ENCODE measurements at regions not wholly inside any gene's neighbourhood (a gene's known extent, or its start where the extent isn't known, plus 50 kb on each side); places are given as distances from the start of the nearest gene placed in this dataset.

GRCh38 chr4:12488672-12489071, 995.5 kb downstream of the RAB28 start (continued):
- TF ChIP-seq ZBTB33 (IDR thresholded peaks at IDR 0.05; ENCODE audit: borderline replicate concordance, low read depth) = no peak
- TF ChIP-seq MAX (IDR thresholded peaks at IDR 0.05; ENCODE audit: low read depth) = no peak
- no peak for TF ChIP-seq TAF1 (IDR thresholded peaks at IDR 0.05; ENCODE audit: borderline replicate concordance, low read depth, low read length)
- no peak for TF ChIP-seq YY1 (IDR thresholded peaks at IDR 0.05; ENCODE audit: low read depth)
- no peak for TF ChIP-seq FOSL2 (IDR thresholded peaks at IDR 0.05; ENCODE audit: borderline replicate concordance, low read depth)
- TF ChIP-seq IRF3 (IDR thresholded peaks at IDR 0.05; ENCODE audit: low read depth, low read length) = no peak

GRCh38 chr4:12487000-12487399, 997.1 kb downstream of the RAB28 start:
- Histone ChIP-seq H3F3A (replicated peaks; ENCODE audit: insufficient read depth) (no peaks in the 10 kb centered on the region), H4K20me1 (ENCODE audit: insufficient read depth) (no peaks in the 10 kb centered on the region), H3K79me2 (ENCODE audit: insufficient read depth) (no peaks in the 10 kb centered on the region), H3K4me1 (ENCODE audit: control insufficient read depth in 1 of 2, insufficient read depth in 2 of 2, low read depth in 1 of 2, low read length in 1 of 2) (peaks cover 0 to 25% of the 10 kb centered on the region in 2 experiments; a peak in 2 of 4 replicates), H3K9me3 (0 out of 2 replicates have a peak, but pooled peaks cover 7% of the 10 kb centered on the region), H3K9ac (no peak overlapping the region), H3K4me2 (no peak overlapping the region), H2AFZ (ENCODE audit: low read depth) (no peak overlapping the region), H3K36me3 (replicated peaks in 1 of 2; ENCODE audit: control insufficient read depth in 1 of 2, insufficient read depth in 2 of 2, low read length in 1 of 2) (no peaks in the 10 kb centered on the region), H3K9me2 (no peaks in the 10 kb centered on the region), H3K27ac (ENCODE audit: low read depth in 2 of 2, low read length in 1 of 2) (no peak overlapping the region), H3K27me3 (ENCODE audit: insufficient read depth) (no peaks in the 10 kb centered on the region), H3K4me3 (ENCODE audit: low read depth in 2 of 2, low read length in 1 of 2) (no peak overlapping the region)
- 28% methylated on average over 2 of the region's 2 CpGs for WGBS (ENCODE audit: low lambda C conversion rate)
- no peak for DNase-seq
- ChIA-PET POLR2A (no interaction called here), CTCF (no interaction called here)
- TF ChIP-seq NRF1 (IDR thresholded peaks at IDR 0.05; ENCODE audit: low read depth, low read length) = no peak
- no peak for TF ChIP-seq RAD21 (IDR thresholded peaks at IDR 0.05; ENCODE audit: low read length)
- TF ChIP-seq YY1 (IDR thresholded peaks at IDR 0.05; ENCODE audit: low read depth) = no peak
- TF ChIP-seq MXI1 (IDR thresholded peaks at IDR 0.05; ENCODE audit: low read depth, low read length) = no peak
- no peak for TF ChIP-seq FOSL2 (IDR thresholded peaks at IDR 0.05; ENCODE audit: borderline replicate concordance, low read depth)
- TF ChIP-seq POLR2AphosphoS5 (IDR thresholded peaks at IDR 0.05; ENCODE audit: low read depth, low read length) = no peak
- TF ChIP-seq RCOR1 (IDR thresholded peaks at IDR 0.05; ENCODE audit: low read length) = no peak
- no peak for TF ChIP-seq FOXJ3 (CRISPR knock-in tag; IDR thresholded peaks at IDR 0.05)
- TF ChIP-seq EP300 (IDR thresholded peaks at IDR 0.05; ENCODE audit: borderline replicate concordance in 1 of 2, low read depth in 1 of 2, low read length in 1 of 2) = no peak
- TF ChIP-seq JUND (IDR thresholded peaks at IDR 0.05) = no peak
- no peak for TF ChIP-seq ZBTB33 (IDR thresholded peaks at IDR 0.05; ENCODE audit: borderline replicate concordance, low read depth)
- no peak for TF ChIP-seq SIN3A (IDR thresholded peaks at IDR 0.05; ENCODE audit: borderline replicate concordance, low read depth, low read length)
- TF ChIP-seq REST (IDR thresholded peaks at IDR 0.05; ENCODE audit: low read depth, low read length) = no peak
- no peak for TF ChIP-seq RFX5 (IDR thresholded peaks at IDR 0.05; ENCODE audit: low read length)
- TF ChIP-seq TAF1 (IDR thresholded peaks at IDR 0.05; ENCODE audit: borderline replicate concordance, low read depth, low read length) = no peak
